ENCODE measurements at regions not wholly inside any gene's neighbourhood (a gene's known extent, or its start where the extent isn't known, plus 50 kb on each side); places are given as distances from the start of the nearest gene placed in this dataset.

GRCh38 chr22:48075604-48076003, 1313.2 kb downstream of the TBC1D22A start:
- Histone ChIP-seq H3K27me3 (replicated peaks in 1 of 4; ENCODE audit: control extremely low read depth in 1 of 4, control insufficient read depth in 3 of 4, insufficient read depth in 4 of 4, low read length in 3 of 4) (no peaks in the 10 kb centered on the region), H3K79me2 (ENCODE audit: control insufficient read depth, insufficient read depth, low read length) (no peaks in the 10 kb centered on the region), H3K36me3 (replicated peaks in 1 of 2; ENCODE audit: control extremely low read depth in 1 of 2, control insufficient read depth in 1 of 2, extremely low read depth in 1 of 2, insufficient read depth in 2 of 2, low read length in 1 of 2) (no peaks in the 10 kb centered on the region), H3K4me2 (replicated peaks; ENCODE audit: low read depth, low read length, poor library complexity, severe bottlenecking) (no peak overlapping the region), H3K9me3 (ENCODE audit: control extremely low read depth in 1 of 3, control insufficient read depth in 2 of 3, insufficient read depth in 1 of 3, low read length in 2 of 3) (no peaks in the 10 kb centered on the region), H3K4me3 (ENCODE audit: control extremely low read depth in 1 of 5, extremely low read depth in 1 of 5, insufficient read depth in 1 of 5, low read depth in 2 of 5, low read length in 4 of 5) (no peak overlapping the region), H3K9ac (ENCODE audit: low read length) (no peak overlapping the region), H2AFZ (ENCODE audit: insufficient read depth, low read depth, low read length, poor library complexity, severe bottlenecking) (no peak overlapping the region), H3K27ac (ENCODE audit: low read length in 2 of 2) (no peak overlapping the region), H3K4me1 (ENCODE audit: control insufficient read depth in 2 of 2, insufficient read depth in 2 of 2, low read length in 2 of 2) (peaks cover 9 to 17% of the 10 kb centered on the region in 2 donors), H4K20me1 (ENCODE audit: control insufficient read depth, insufficient read depth, low read length, poor library complexity, severe bottlenecking) (no peaks in the 10 kb centered on the region)
- ATAC-seq (ENCODE audit: low read depth) (no peak), DNase-seq (no peak)
- POLR2A ChIA-PET = no interaction called here
- no peak overlapping the region for H3K4me3 Mint-ChIP-seq
- intact Hi-C loops (cut with micrococcal nuclease) = no loop called here
- no peak overlapping the region for H3K27ac Mint-ChIP-seq
- 86% methylated on average over 1 of the region's 5 CpGs for WGBS (ENCODE audit: insufficient coverage)
- TF ChIP-seq EZH2 (IDR thresholded peaks at IDR 0.05; ENCODE audit: borderline replicate concordance, insufficient read depth, low read depth, low read length, poor library complexity, severe bottlenecking) (no peak), CTCF (IDR thresholded peaks at IDR 0.05) (no peak)
- H3K9me3 Mint-ChIP-seq (ENCODE audit: insufficient read depth) = no peaks in the 10 kb centered on the region
- H3K4me1 Mint-ChIP-seq = peaks cover 25% of the 10 kb centered on the region
- CTCF ChIA-PET = no interaction called here
- no peaks in the 10 kb centered on the region for H3K27me3 Mint-ChIP-seq

- CTCF ChIA-PET = no interaction called here
- H3K27ac ChIP-seq (ENCODE audit: low read length in 2 of 2) = no peak overlapping the region
These were observed 1310.3 kb downstream of the TBC1D22A start for GRCh38 chr22:48072777-48073176.

More at GRCh38 chr22:48072777-48073176, 1310.3 kb downstream of the TBC1D22A start:
- intact Hi-C loops (cut with micrococcal nuclease) = no loop called here
- Mint-ChIP-seq H3K4me1 (peaks cover 21% of the 10 kb centered on the region), H3K27ac (no peak overlapping the region), H3K4me3 (no peak overlapping the region), H3K27me3 (no peaks in the 10 kb centered on the region), H3K9me3 (ENCODE audit: insufficient read depth) (no peaks in the 10 kb centered on the region)
- Histone ChIP-seq H4K20me1 (ENCODE audit: control insufficient read depth, insufficient read depth, low read length, poor library complexity, severe bottlenecking) (no peaks in the 10 kb centered on the region), H3K9ac (ENCODE audit: low read length) (no peak overlapping the region), H3K27me3 (replicated peaks in 1 of 4; ENCODE audit: control extremely low read depth in 1 of 4, control insufficient read depth in 3 of 4, insufficient read depth in 4 of 4, low read length in 3 of 4) (no peaks in the 10 kb centered on the region), H2AFZ (ENCODE audit: insufficient read depth, low read depth, low read length, poor library complexity, severe bottlenecking) (no peak overlapping the region), H3K9me3 (ENCODE audit: control extremely low read depth in 1 of 3, control insufficient read depth in 2 of 3, insufficient read depth in 1 of 3, low read length in 2 of 3) (peaks cover 0 to 4% (median 0%) of the 10 kb centered on the region in 3 donors), H3K4me2 (replicated peaks; ENCODE audit: low read depth, low read length, poor library complexity, severe bottlenecking) (no peak overlapping the region), H3K4me1 (ENCODE audit: control insufficient read depth in 2 of 2, insufficient read depth in 2 of 2, low read length in 2 of 2) (peaks cover 3 to 7% of the 10 kb centered on the region in 2 donors), H3K79me2 (ENCODE audit: control insufficient read depth, insufficient read depth, low read length) (no peaks in the 10 kb centered on the region), H3K36me3 (replicated peaks in 1 of 2; ENCODE audit: control extremely low read depth in 1 of 2, control insufficient read depth in 1 of 2, extremely low read depth in 1 of 2, insufficient read depth in 2 of 2, low read length in 1 of 2) (no peaks in the 10 kb centered on the region), H3K4me3 (ENCODE audit: control extremely low read depth in 1 of 5, extremely low read depth in 1 of 5, insufficient read depth in 1 of 5, low read depth in 2 of 5, low read length in 4 of 5) (no peak overlapping the region)
- DNase-seq (no peak), ATAC-seq (ENCODE audit: low read depth) (no peak)
- WGBS (ENCODE audit: insufficient coverage) = 64% methylated on average over 3 of the region's 6 CpGs
- TF ChIP-seq CTCF (IDR thresholded peaks at IDR 0.05) (no peak), EZH2 (IDR thresholded peaks at IDR 0.05; ENCODE audit: borderline replicate concordance, insufficient read depth, low read depth, low read length, poor library complexity, severe bottlenecking) (no peak)
- POLR2A ChIA-PET = no interaction called here
